HepG2 (cell line): ENCODE measurements at regions not wholly inside any gene's neighbourhood (a gene's known extent, or its start where the extent isn't known, plus 50 kb on each side); places are given as distances from the start of the nearest gene placed in this dataset.

Experiments
- ATAC-seq: fragments of 200-7000 bp; cut with Tn5 transposase; 3 replicates; pipeline ENCODE4 v1.9.1; 2020; ENCODE audit warnings: mild to moderate bottlenecking, moderate library complexity
- BruUV-seq: library from RNA; stranded (reverse); fragments of 400-500 nt; replicated peaks from 2 replicates; lab custom pipeline; 2021; lab: Mats Ljungman, UMichigan
- CTCF ChIA-PET: fragments of 300-600 bp; formaldehyde crosslinking; extraction: SDS; loops from one replicate; lab custom pipeline; 2021; ENCODE audit warnings: low total read pairs, inconsistent platforms, low intra/inter-chr PET ratio; lab: Yijun Ruan, JAX
- POLR2A ChIA-PET: fragments of 350-600 bp; sonication (Branson Sonifier 250); formaldehyde crosslinking; loops from one replicate; lab custom pipeline; 2020; ENCODE audit warnings: antibody characterized with exemption, inconsistent platforms; lab: Yijun Ruan, JAX
- DNase-seq: peaks from one replicate; pipeline ENCODE4 v3.0.0-alpha.2; 2015; ENCODE audit warnings: low spot score
- FAIRE-seq: peaks from 3 replicates; lab custom pipeline; 2011; peaks lifted over from hg19 to GRCh38; lab: Jason Lieb, UNC
- H2AFZ ChIP-seq: one replicate; pipeline ENCODE4 v1.6.1; 2011; ENCODE audit warnings: low read length, inconsistent platforms
- H3K27ac ChIP-seq: fragments of 300-600 bp; 3 replicates; pipeline ENCODE4 v1.8.0; 2011; ENCODE audit warnings: mixed run types, mild to moderate bottlenecking, mixed read lengths, low read length, inconsistent platforms; ENCODE audit not compliant: insufficient read depth; ENCODE audit errors: extremely low read length
- H3K27me3 ChIP-seq, 2 experiments: fragments of 200-600 bp in 1 of 2; 2 replicates in 1 of 2; 3 replicates in 1 of 2; pipeline versions ENCODE4 v1.6.0 to v1.8.0; 2011; ENCODE audit warnings: low read length in 2 of 2, mild to moderate bottlenecking in 2 of 2, moderate library complexity in 2 of 2, inconsistent platforms in 1 of 2; ENCODE audit not compliant: insufficient read depth in 2 of 2, control insufficient read depth in 1 of 2
- H3K36me3 ChIP-seq, 2 experiments: fragments of 200-600 bp in 1 of 2; replicated peaks in 1 of 2; 2 replicates in 1 of 2; 3 replicates in 1 of 2; pipeline versions ENCODE4 v1.5.1 to v1.8.0; 2011; ENCODE audit warnings: low read length in 2 of 2, inconsistent platforms in 1 of 2; ENCODE audit not compliant: insufficient read depth in 2 of 2, control insufficient read depth in 1 of 2
- H3K4me1 ChIP-seq: 2 replicates; pipeline ENCODE4 v1.5.1; 2012; ENCODE audit warnings: low read length, inconsistent platforms; ENCODE audit not compliant: insufficient read depth
- H3K4me2 ChIP-seq: 2 replicates; pipeline ENCODE4 v1.6.0; 2011; ENCODE audit warnings: low read depth, low read length, inconsistent platforms
- H3K4me3 ChIP-seq, 3 experiments: fragments of 200-600 bp in 1 of 3; sonication (generic), shearing (Covaris generic) in 1 of 3; replicated peaks in 1 of 3; 2 replicates each; pipeline ENCODE4 v1.5.1; 2011 to 2016; ENCODE audit warnings: low read length in 3 of 3, inconsistent platforms in 2 of 3, low read depth in 2 of 3, mild to moderate bottlenecking in 2 of 3, control low read depth in 1 of 3, mixed read lengths in 1 of 3; ENCODE audit not compliant: insufficient read depth in 1 of 3
- H3K79me2 ChIP-seq: one replicate; pipeline ENCODE4 v1.6.1; 2011; ENCODE audit warnings: low read length, inconsistent platforms; ENCODE audit not compliant: insufficient read depth
- H3K9ac ChIP-seq: 2 replicates; pipeline ENCODE4 v1.6.0; 2011; ENCODE audit warnings: mild to moderate bottlenecking, low read depth, low read length, inconsistent platforms; ENCODE audit not compliant: insufficient read depth
- H3K9me3 ChIP-seq: 2 replicates; pipeline ENCODE4 v1.5.1; 2012; ENCODE audit warnings: mild to moderate bottlenecking, low read length
- H4K20me1 ChIP-seq: 2 replicates; pipeline ENCODE4 v1.6.0; 2011; ENCODE audit warnings: inconsistent platforms, mild to moderate bottlenecking, low read length, moderate library complexity; ENCODE audit not compliant: insufficient read depth
- BCL6 ChIP-seq: IDR thresholded peaks from 2 replicates; pipeline ENCODE4 v1.6.1; 2016; ENCODE audit warnings: missing genetic modification reagents, missing compliant biosample characterization
- KMT2A ChIP-seq: sonication (generic); formaldehyde crosslinking; IDR thresholded peaks from 2 replicates; pipeline ENCODE4 v1.4.0; 2020; ENCODE audit warnings: missing genetic modification reagents
- SRSF1 ChIP-seq: fragments of 200-400 bp; formaldehyde crosslinking; optimal IDR thresholded peaks from 2 replicates; pipeline ENCODE3; 2017; ENCODE audit warnings: mild to moderate bottlenecking, low read depth, low read length, moderate library complexity
- ZNF256 ChIP-seq: sonication (generic); formaldehyde crosslinking; conservative IDR thresholded peaks from 2 replicates; pipeline ENCODE4 v1.4.0; 2020; ENCODE audit warnings: missing genetic modification reagents
- ZNF383 ChIP-seq: sonication (generic); formaldehyde crosslinking; IDR thresholded peaks from 2 replicates; pipeline ENCODE4 v1.4.0; 2020; ENCODE audit warnings: missing genetic modification reagents, mild to moderate bottlenecking, borderline replicate concordance
- ZNF674 ChIP-seq: sonication (generic); formaldehyde crosslinking; IDR thresholded peaks from 2 replicates; pipeline ENCODE4 v1.5.0; 2020; ENCODE audit warnings: low read depth, mild to moderate bottlenecking, missing genetic modification reagents
- WGBS: methylation state at CpG from one replicate; pipeline ENCODE4 v1.1.6; 2017; ENCODE audit warnings: low lambda C conversion rate; 5-methylcytosine and 5-hydroxymethylcytosine counted together
- in situ Hi-C: cut with HindIII; loops from 2 replicates; pipeline ENCODE4 v1.10.0; 2017; ENCODE audit warnings: low pct_unique_long_range_greater_than_20kb; ENCODE audit not compliant: extremely low pct_ligation_motif_present
- intact Hi-C: fragments of 100-400 bp; cut with micrococcal nuclease; formaldehyde crosslinking; loops from one replicate; pipeline ENCODE4 v1.10.0; 2022; ENCODE audit not compliant: unreplicated experiment
- TF ChIP-seq, protein P1 (sequence below): sonication (generic); formaldehyde crosslinking; IDR thresholded peaks from 2 replicates; pipeline ENCODE4 v1.8.1; 2022; ENCODE audit warnings: mild to moderate bottlenecking, missing genetic modification reagents
- TF ChIP-seq, protein P2 (sequence below): sonication (generic); formaldehyde crosslinking; IDR thresholded peaks from 2 replicates; pipeline ENCODE4 v1.5.0; 2020; ENCODE audit warnings: missing genetic modification reagents
- TF ChIP-seq, protein P3 (sequence below): sonication (generic); formaldehyde crosslinking; IDR thresholded peaks from 2 replicates; pipeline ENCODE4 v1.5.1; 2020; ENCODE audit warnings: missing genetic modification reagents, mild to moderate bottlenecking, borderline replicate concordance
- TF ChIP-seq, protein P4 (sequence below): IDR thresholded peaks from 2 replicates; pipeline ENCODE4 v1.4.0; 2020; ENCODE audit warnings: mild to moderate bottlenecking, missing genetic modification reagents

DNA sequence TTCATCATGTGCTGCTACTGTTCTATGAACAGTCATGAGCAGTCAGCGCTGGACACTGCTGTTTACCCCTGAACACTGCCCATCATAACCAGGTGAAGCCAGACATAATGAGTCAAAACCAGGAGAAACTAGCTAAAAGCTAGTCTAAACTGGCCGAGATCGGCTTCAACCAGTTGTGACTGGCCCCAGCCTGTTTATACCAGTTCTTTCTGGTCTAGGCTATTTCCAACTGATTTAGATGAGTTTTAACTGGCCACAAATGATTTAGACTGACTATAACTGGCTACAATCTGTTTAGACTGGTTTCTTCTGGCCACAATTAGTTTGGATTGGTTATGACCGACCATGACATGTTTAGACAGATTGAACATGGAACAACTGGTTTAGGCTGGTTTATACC is 348.3 kb upstream of the CAMK1G start:
- DNase-seq (no peak), FAIRE-seq (no peak), ATAC-seq (no peak)
- peaks cover 18% of the 10 kb centered on the region; the same call in 1 of the 2 replicates for H3K9me3 ChIP-seq
- no peak overlapping the region for H3K9ac ChIP-seq
- WGBS = 46% methylated on average over 4 of the region's 4 CpGs
- BruUV-seq = no TSS peak
- H4K20me1 ChIP-seq = no peaks in the 10 kb centered on the region
- H3K36me3 ChIP-seq = no peaks in the 10 kb centered on the region
- no peak overlapping the region for H2AFZ ChIP-seq
- no peak overlapping the region for H3K4me2 ChIP-seq
- H3K4me1 ChIP-seq = no peaks in the 10 kb centered on the region
- H3K27ac ChIP-seq = no peak overlapping the region
- POLR2A ChIA-PET = no interaction called here
- H3K79me2 ChIP-seq = no peaks in the 10 kb centered on the region
- H3K27me3 ChIP-seq = no peaks in the 10 kb centered on the region
- CTCF ChIA-PET = no interaction called here
- TF ChIP-seq KMT2A (CRISPR knock-in tag) = no peak
- no peak for TF ChIP-seq BCL6
- TF ChIP-seq SRSF1 = no peak
- no peak overlapping the region for H3K4me3 ChIP-seq
- intact Hi-C loops (no loop called here), in situ Hi-C loops (no loop called here)

- intact Hi-C loops (no loop called here), in situ Hi-C loops (no loop called here)
- ATAC-seq (no peak), FAIRE-seq (no peak), DNase-seq (no peak)
- 5% methylated on average over 1 of the region's 1 CpG for WGBS
- no peak overlapping the region for H3K4me2 ChIP-seq
- H3K27me3 ChIP-seq = no peaks in the 10 kb centered on the region
- POLR2A ChIA-PET = no interaction called here
- H3K79me2 ChIP-seq = no peaks in the 10 kb centered on the region
- H4K20me1 ChIP-seq = no peaks in the 10 kb centered on the region
- no peak overlapping the region for H3K9ac ChIP-seq
- no peaks in the 10 kb centered on the region for H3K4me1 ChIP-seq
- H3K9me3 ChIP-seq = peaks cover 8% of the 10 kb centered on the region; the same call in 1 of the 2 replicates
- no peak overlapping the region for H3K27ac ChIP-seq
- no TSS peak for BruUV-seq
- no peak overlapping the region for H2AFZ ChIP-seq
- no peaks in the 10 kb centered on the region for H3K36me3 ChIP-seq
- CTCF ChIA-PET = no interaction called here
- H3K4me3 ChIP-seq = no peak overlapping the region
- TF ChIP-seq, protein P1, sequence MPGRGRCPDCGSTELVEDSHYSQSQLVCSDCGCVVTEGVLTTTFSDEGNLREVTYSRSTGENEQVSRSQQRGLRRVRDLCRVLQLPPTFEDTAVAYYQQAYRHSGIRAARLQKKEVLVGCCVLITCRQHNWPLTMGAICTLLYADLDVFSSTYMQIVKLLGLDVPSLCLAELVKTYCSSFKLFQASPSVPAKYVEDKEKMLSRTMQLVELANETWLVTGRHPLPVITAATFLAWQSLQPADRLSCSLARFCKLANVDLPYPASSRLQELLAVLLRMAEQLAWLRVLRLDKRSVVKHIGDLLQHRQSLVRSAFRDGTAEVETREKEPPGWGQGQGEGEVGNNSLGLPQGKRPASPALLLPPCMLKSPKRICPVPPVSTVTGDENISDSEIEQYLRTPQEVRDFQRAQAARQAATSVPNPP (CRISPR knock-in tag) = no peak
- TF ChIP-seq ZNF383 (no peak), ZNF256 (no peak), ZNF674 (CRISPR knock-in tag) (no peak)
- TF ChIP-seq, protein P2, sequence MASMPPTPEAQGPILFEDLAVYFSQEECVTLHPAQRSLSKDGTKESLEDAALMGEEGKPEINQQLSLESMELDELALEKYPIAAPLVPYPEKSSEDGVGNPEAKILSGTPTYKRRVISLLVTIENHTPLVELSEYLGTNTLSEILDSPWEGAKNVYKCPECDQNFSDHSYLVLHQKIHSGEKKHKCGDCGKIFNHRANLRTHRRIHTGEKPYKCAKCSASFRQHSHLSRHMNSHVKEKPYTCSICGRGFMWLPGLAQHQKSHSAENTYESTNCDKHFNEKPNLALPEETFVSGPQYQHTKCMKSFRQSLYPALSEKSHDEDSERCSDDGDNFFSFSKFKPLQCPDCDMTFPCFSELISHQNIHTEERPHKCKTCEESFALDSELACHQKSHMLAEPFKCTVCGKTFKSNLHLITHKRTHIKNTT = no peak
- TF ChIP-seq, protein P3, sequence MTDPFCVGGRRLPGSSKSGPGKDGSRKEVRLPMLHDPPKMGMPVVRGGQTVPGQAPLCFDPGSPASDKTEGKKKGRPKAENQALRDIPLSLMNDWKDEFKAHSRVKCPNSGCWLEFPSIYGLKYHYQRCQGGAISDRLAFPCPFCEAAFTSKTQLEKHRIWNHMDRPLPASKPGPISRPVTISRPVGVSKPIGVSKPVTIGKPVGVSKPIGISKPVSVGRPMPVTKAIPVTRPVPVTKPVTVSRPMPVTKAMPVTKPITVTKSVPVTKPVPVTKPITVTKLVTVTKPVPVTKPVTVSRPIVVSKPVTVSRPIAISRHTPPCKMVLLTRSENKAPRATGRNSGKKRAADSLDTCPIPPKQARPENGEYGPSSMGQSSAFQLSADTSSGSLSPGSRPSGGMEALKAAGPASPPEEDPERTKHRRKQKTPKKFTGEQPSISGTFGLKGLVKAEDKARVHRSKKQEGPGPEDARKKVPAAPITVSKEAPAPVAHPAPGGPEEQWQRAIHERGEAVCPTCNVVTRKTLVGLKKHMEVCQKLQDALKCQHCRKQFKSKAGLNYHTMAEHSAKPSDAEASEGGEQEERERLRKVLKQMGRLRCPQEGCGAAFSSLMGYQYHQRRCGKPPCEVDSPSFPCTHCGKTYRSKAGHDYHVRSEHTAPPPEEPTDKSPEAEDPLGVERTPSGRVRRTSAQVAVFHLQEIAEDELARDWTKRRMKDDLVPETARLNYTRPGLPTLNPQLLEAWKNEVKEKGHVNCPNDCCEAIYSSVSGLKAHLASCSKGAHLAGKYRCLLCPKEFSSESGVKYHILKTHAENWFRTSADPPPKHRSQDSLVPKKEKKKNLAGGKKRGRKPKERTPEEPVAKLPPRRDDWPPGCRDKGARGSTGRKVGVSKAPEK (CRISPR knock-in tag) = no peak
- TF ChIP-seq, protein P4, sequence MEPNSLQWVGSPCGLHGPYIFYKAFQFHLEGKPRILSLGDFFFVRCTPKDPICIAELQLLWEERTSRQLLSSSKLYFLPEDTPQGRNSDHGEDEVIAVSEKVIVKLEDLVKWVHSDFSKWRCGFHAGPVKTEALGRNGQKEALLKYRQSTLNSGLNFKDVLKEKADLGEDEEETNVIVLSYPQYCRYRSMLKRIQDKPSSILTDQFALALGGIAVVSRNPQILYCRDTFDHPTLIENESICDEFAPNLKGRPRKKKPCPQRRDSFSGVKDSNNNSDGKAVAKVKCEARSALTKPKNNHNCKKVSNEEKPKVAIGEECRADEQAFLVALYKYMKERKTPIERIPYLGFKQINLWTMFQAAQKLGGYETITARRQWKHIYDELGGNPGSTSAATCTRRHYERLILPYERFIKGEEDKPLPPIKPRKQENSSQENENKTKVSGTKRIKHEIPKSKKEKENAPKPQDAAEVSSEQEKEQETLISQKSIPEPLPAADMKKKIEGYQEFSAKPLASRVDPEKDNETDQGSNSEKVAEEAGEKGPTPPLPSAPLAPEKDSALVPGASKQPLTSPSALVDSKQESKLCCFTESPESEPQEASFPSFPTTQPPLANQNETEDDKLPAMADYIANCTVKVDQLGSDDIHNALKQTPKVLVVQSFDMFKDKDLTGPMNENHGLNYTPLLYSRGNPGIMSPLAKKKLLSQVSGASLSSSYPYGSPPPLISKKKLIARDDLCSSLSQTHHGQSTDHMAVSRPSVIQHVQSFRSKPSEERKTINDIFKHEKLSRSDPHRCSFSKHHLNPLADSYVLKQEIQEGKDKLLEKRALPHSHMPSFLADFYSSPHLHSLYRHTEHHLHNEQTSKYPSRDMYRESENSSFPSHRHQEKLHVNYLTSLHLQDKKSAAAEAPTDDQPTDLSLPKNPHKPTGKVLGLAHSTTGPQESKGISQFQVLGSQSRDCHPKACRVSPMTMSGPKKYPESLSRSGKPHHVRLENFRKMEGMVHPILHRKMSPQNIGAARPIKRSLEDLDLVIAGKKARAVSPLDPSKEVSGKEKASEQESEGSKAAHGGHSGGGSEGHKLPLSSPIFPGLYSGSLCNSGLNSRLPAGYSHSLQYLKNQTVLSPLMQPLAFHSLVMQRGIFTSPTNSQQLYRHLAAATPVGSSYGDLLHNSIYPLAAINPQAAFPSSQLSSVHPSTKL (CRISPR knock-in tag) = no peak
Measured at GRCh38 chr1:209238356-209238755, 345.2 kb upstream of the CAMK1G start.
